IPS DF 6.9 (cell line): ENCODE measurements at regions not wholly inside any gene's neighbourhood (a gene's known extent, or its start where the extent isn't known, plus 50 kb on each side); places are given as distances from the start of the nearest gene placed in this dataset.

Source experiments
- DNase-seq: peaks from one replicate; pipeline ENCODE4 v3.0.0-alpha.2; 2013; ENCODE audit warnings: low read depth, low spot score
- H3K27ac ChIP-seq: one replicate; pipeline ENCODE4 v1.5.1; 2013; ENCODE audit warnings: low read length, control low read depth
- H3K27me3 ChIP-seq: 2 replicates; pipeline ENCODE4 v1.6.1; 2013; ENCODE audit warnings: mild to moderate bottlenecking, low read length; ENCODE audit not compliant: control insufficient read depth, insufficient read depth
- H3K36me3 ChIP-seq: 2 replicates; pipeline ENCODE4 v1.6.1; 2013; ENCODE audit warnings: low read length; ENCODE audit not compliant: control insufficient read depth, insufficient read depth
- H3K4me1 ChIP-seq: 2 replicates; pipeline ENCODE4 v1.6.1; 2013; ENCODE audit warnings: low read length; ENCODE audit not compliant: control insufficient read depth, insufficient read depth
- H3K4me3 ChIP-seq: 2 replicates; pipeline ENCODE4 v1.5.1; 2013; ENCODE audit warnings: mild to moderate bottlenecking, low read length
- H3K9me3 ChIP-seq: 2 replicates; pipeline ENCODE4 v1.6.1; 2013; ENCODE audit warnings: low read length, inconsistent platforms; ENCODE audit not compliant: control insufficient read depth, insufficient read depth
- WGBS: extraction: QIAGEN DNeasy Blood & Tissue Kit; methylation state at CpG from one replicate; pipeline ENCODE4 v1.1.7; 2013; ENCODE audit warnings: mixed read lengths, missing lambda C conversion rate; ENCODE audit not compliant: insufficient read length, insufficient coverage; 5-methylcytosine and 5-hydroxymethylcytosine counted together

DNA sequence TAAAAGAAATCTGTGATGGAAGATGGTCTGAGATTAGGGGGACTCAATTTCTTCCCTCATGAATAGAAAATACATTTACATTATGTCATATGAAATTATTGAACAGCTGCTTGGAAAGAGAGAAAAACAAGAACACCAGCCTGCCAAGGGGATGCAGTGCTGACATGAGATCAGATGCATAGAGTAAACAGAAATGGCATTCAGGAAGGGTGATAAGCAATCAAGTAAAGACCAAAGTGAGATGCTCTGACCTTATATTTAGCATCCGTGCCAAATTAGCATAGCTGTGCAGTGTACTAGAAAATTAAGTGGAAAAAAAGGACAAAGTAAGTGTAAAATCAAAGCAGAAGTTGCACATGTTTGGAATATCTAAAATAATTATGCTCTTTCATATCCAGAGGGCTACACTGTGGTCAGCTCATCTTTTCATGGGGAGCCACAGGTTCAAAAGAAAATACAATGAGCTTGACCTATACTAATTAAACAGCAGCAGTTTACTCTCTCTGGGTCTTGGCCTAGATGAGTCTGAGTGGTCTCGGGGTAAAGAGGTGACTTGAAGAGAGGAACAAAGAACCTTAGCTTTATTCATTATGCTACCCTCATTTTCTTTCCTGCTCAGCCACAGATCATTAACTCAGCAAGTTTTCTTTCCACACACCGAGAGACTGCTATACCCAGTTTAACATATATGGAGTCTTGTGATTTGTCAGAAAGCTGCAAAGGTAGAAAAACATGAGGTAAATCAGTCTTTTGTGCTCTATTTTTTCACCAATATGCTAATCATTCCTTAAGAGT lies 359.4 kb upstream of the FOXG1 start:
- Histone ChIP-seq H3K4me3 (no peak overlapping the region), H3K9me3 (no peaks in the 10 kb centered on the region), H3K27ac (no peak overlapping the region), H3K27me3 (no peaks in the 10 kb centered on the region), H3K4me1 (no peaks in the 10 kb centered on the region), H3K36me3 (no peaks in the 10 kb centered on the region)
- no CpG with 5 or more reads among the region's 3 CpGs for WGBS
- DNase-seq, result no peak

DNA sequence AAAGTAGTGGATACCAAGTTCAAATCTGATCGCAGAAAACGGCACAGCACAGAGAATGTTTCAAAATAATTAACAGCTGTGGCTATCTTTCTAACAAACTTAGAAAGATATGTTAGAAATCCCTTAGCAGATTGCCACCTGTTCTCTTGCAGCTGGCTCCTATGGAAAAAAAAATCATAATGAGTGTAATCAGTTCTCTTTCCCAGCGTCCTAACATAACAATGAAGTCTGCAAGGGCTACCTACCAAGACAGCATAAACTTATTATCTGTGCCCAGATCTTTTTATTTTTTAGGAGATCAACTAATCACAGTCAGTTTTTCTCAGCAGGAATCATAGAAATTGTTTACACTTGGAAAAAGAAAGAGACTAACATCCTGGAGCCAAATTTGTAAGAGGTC lies 358.6 kb upstream of the FOXG1 start:
- H3K27ac ChIP-seq, result no peak overlapping the region

DNA sequence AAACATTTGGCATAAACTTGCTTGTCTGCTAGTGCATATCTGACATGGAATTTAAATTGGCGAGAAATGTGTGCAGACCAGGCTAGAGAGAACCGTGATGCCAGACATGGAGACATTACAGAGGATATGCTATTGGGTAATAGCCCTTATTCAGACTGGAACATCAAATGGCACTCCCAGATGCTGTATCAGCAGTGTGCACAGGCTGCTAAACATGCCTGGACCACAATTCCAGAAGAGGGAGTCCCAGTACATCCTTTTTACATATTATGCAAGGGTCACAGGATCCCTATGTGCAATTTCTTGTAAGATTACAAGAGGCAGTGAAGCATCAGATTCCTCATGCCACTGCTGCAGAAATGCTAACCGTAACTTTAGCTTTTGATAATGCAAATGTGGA lies 354.5 kb upstream of the FOXG1 start:
- H3K36me3 ChIP-seq, result no peaks in the 10 kb centered on the region
- no peaks in the 10 kb centered on the region for H3K9me3 ChIP-seq
- no peaks in the 10 kb centered on the region for H3K27me3 ChIP-seq
- no CpG with 5 or more reads among the region's 3 CpGs for WGBS
- H3K4me3 ChIP-seq, result no peak overlapping the region
- H3K27ac ChIP-seq, result no peak overlapping the region
- H3K4me1 ChIP-seq, result no peaks in the 10 kb centered on the region
- DNase-seq, result no peak

More for the DNA sequence above, 358.6 kb upstream of the FOXG1 start:
- Histone ChIP-seq H3K27me3 (no peaks in the 10 kb centered on the region), H3K9me3 (no peaks in the 10 kb centered on the region), H3K36me3 (no peaks in the 10 kb centered on the region), H3K4me3 (no peak overlapping the region), H3K4me1 (no peaks in the 10 kb centered on the region)
- DNase-seq, result no peak
- WGBS, result no CpG with 5 or more reads among the region's 3 CpGs

DNA sequence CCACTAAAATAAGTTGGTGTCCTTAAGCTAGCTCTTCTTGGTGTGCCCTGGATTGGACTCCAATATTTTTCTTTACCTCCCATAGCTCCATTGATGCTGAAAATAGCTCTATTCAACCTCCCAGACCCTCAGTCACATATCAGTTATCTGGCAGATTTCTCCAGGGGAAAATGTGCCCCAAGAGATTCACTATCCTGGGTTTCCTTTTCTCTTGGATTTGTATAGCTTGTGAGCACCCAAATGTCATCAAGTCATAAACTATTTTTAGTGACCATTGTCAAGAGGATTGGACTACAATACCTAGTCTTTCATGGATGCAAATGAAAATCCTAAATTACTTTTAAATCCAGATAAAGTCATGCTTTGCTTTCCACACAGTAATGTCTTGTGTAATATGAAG lies 339.6 kb upstream of the FOXG1 start:
- H3K4me1 ChIP-seq, result no peaks in the 10 kb centered on the region
- H3K27ac ChIP-seq, result no peak overlapping the region
- no peak overlapping the region for H3K4me3 ChIP-seq
- no peaks in the 10 kb centered on the region for H3K36me3 ChIP-seq
- H3K9me3 ChIP-seq, result no peaks in the 10 kb centered on the region
- DNase-seq, result no peak
- no peaks in the 10 kb centered on the region for H3K27me3 ChIP-seq

DNA sequence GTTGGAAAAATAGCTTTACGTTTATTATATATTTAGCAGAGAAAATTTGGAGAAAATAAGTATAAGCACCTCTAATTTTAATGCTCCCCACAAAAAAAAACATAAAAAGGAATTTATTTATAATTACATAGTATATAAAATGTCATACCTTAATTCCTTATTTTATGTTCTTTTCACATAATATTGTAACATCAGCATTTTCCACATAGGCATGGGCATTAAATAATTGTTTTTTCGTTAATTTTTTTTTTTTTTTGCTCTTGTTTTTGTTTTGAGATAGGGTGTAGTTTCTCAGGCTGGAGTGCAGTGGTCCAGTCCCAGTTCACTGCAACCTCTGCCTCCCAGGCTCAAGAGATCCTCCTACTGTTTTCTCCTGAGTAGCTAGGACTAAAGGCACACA lies 329.8 kb upstream of the FOXG1 start:
- Histone ChIP-seq H3K4me1 (no peaks in the 10 kb centered on the region), H3K27me3 (no peaks in the 10 kb centered on the region), H3K4me3 (no peak overlapping the region), H3K36me3 (no peaks in the 10 kb centered on the region), H3K27ac (no peak overlapping the region), H3K9me3 (no peaks in the 10 kb centered on the region)
- no CpG with 5 or more reads among the region's 2 CpGs for WGBS
- no peak for DNase-seq

DNA sequence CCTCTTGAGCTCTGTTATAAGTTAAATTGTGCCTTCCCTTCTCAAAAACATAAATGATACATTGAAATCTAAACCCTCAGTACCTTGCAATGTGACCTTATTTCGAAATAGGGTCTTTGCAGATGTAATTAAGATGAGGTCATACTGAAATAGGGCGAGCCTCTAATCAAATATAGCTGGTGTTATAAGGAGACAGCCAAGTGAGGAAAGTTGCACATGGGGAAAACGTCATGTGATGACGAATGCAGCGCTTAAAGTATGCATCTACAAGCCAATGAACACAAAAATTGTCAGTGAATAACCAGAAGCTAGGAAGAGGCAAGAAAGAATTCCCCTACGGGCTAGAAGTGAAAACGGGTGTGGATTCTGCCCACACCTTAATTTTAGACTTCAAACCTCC lies 305.2 kb upstream of the FOXG1 start:
- no peak overlapping the region for H3K4me3 ChIP-seq
- no peak overlapping the region for H3K27ac ChIP-seq
- H3K36me3 ChIP-seq, result no peaks in the 10 kb centered on the region
- H3K4me1 ChIP-seq, result no peaks in the 10 kb centered on the region
- H3K27me3 ChIP-seq, result no peaks in the 10 kb centered on the region
- no CpG with 5 or more reads among the region's 7 CpGs for WGBS
- no peaks in the 10 kb centered on the region for H3K9me3 ChIP-seq
- DNase-seq, result no peak

DNA sequence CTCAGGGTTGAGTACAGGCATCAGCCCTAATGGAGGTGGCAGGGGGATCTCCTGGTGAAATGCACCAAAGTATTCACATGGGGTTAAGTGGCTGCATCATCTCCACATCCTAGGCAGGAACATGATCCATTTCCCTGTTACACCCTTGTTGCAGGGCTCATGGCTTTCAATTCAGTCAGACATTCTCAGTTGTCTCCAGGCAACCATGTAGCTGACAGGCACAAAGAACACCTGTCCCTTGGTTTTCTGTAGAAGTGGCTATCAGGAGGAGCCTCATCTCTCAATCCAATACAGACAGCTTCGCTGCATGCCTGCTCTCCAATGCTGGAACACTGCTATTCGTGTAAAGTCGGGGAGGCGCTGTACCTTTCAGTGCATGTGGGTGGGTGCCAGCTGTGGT lies 299.0 kb upstream of the FOXG1 start:
- DNase-seq, result no peak
- no CpG with 5 or more reads among the region's 4 CpGs for WGBS
- Histone ChIP-seq H3K27me3 (no peaks in the 10 kb centered on the region), H3K36me3 (no peaks in the 10 kb centered on the region), H3K4me3 (no peak overlapping the region), H3K4me1 (peaks cover 4% of the 10 kb centered on the region; the same call in 1 of the 2 replicates), H3K27ac (no peak overlapping the region), H3K9me3 (no peaks in the 10 kb centered on the region)

DNA sequence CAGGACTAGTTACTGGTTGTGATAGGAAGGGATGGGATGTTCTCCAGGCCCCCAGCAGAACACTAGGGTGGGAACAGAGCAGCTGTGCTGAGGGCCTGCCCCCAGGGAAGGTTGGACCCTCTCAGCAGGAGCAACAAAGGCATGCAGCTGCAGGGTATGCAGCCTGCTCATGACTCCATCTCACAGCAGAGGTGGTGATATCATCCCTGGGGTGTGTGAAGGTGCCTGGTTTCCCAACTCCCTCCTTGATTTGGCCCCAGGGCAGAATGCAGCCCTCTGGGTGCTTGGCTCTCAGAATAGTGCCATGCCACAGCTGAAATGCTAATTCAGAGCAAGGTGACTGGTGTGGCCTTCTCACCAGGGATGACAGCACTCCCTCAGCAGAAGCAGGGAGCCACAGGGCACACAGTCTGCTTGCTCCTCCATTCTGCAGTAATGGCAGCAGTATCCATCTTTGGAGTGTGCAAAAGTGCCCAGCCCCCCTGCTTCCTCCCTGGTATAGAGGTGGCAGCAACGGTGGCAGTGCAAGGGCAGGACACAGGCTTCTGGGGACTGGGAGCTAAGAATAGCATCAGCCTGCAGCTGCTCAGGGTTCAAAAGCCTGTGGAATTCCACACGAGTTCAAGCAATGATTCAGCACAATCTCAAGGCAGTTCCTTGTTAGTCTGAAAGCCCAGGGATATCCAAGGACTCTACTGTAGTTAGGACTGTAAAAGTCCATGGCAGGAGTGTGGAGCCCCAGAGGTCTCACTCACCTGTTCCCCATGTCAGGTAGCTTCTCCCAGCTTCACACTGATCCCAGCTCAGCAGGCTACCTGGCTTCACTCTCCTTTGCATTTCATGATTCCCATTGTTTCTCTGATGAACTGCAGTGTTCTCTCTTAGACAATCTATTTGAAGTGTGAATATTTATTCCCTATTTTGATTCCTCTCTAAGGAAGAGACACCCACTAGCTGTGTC lies 298.1 kb upstream of the FOXG1 start:
- Histone ChIP-seq H3K27ac (no peak overlapping the region), H3K4me1 (peaks cover 4% of the 10 kb centered on the region; the same call in 1 of the 2 replicates), H3K9me3 (no peaks in the 10 kb centered on the region)

DNA sequence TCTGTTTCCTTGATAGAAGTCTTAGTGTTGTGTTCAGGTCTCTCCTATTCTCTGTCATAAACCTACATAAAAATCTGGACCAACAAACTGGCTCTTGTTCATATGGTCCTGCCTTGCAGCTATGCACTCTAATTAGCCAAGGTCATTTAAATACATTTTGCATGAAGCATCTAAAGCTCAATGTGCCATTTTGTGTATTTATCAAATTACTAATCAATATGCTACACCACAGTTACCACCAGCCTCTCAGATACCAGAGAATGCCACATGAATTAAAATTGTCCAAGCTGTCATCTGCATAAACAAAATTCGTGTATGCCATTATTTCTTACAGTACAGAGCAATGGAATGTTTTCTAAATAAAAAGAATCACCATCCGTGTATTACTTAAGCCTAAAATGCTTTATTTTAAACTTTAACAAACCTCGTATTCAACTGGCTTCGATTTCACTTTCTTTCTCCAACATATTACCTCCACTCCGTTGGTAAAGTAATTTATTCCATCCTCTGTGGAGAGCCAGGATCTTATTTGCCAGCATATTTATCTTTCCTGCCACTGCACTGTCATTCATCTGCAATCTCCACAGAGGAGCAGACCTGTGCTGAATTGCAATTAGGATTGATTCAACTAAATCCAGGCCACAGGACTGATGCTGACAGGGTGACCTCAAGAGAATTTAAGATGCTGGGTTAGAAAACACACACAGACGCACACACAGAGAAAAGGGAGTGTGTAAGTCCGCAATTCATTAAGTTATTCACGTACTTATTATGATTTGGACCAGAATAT lies 284.1 kb upstream of the FOXG1 start:
- no peaks in the 10 kb centered on the region for H3K9me3 ChIP-seq
- H3K36me3 ChIP-seq, result no peaks in the 10 kb centered on the region
- H3K27me3 ChIP-seq, result no peaks in the 10 kb centered on the region
- 100% methylated on average over 4 of the region's 8 CpGs for WGBS
- H3K4me1 ChIP-seq, result no peaks in the 10 kb centered on the region
- no peak overlapping the region for H3K27ac ChIP-seq
- no peak for DNase-seq
- H3K4me3 ChIP-seq, result no peak overlapping the region

More for the DNA sequence above, 298.1 kb upstream of the FOXG1 start:
- DNase-seq, result no peak
- no CpG with 5 or more reads among the region's 2 CpGs for WGBS
- Histone ChIP-seq H3K36me3 (no peaks in the 10 kb centered on the region), H3K4me3 (no peak overlapping the region), H3K27me3 (no peaks in the 10 kb centered on the region)

DNA sequence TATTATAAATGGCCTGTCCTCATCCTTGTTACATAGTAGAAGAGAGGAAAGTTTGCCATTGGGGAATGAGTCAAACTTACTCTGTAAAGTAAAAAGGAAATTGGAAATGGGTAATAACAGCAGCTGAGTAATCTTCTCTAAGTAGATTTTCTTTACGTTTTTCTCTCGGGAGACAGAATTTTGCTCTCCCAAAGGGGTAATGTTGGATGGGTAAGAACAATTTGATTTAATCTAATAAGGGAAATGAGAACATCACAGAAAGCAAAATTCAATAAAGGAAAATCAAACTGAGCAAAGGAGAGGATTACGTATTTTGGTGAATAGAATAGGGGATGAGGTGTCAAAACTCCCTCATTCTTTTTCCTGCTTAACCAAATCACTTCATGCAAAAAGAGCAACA lies 283.1 kb upstream of the FOXG1 start:
- DNase-seq, result no peak
- Histone ChIP-seq H3K4me3 (no peak overlapping the region), H3K9me3 (no peaks in the 10 kb centered on the region), H3K36me3 (no peaks in the 10 kb centered on the region), H3K4me1 (no peaks in the 10 kb centered on the region), H3K27ac (no peak overlapping the region), H3K27me3 (no peaks in the 10 kb centered on the region)
- WGBS, result no CpG with 5 or more reads among the region's 3 CpGs
